Mesodermal cell (in vitro differentiated cells): ENCODE measurements at regions not wholly inside any gene's neighbourhood (a gene's known extent, or its start where the extent isn't known, plus 50 kb on each side); places are given as distances from the start of the nearest gene placed in this dataset.

Source experiments
- H3K27ac ChIP-seq: 2 replicates; pipeline ENCODE4 v1.7.0; 2013; ENCODE audit warnings: mild to moderate bottlenecking, low read depth, low read length, moderate library complexity; ENCODE audit not compliant: severe bottlenecking
- H3K36me3 ChIP-seq: 2 replicates; pipeline ENCODE4 v1.7.1; 2013; ENCODE audit warnings: mild to moderate bottlenecking, low read length, moderate library complexity; ENCODE audit not compliant: control insufficient read depth, insufficient read depth
- H3K4me1 ChIP-seq: one replicate; pipeline ENCODE4 v1.7.1; 2013; ENCODE audit warnings: mild to moderate bottlenecking, low read length; ENCODE audit not compliant: insufficient read depth, control insufficient read depth, poor library complexity, severe bottlenecking
- H3K4me3 ChIP-seq: 2 replicates; pipeline ENCODE4 v1.7.0; 2013; ENCODE audit warnings: low read length, control low read depth, mild to moderate bottlenecking; ENCODE audit not compliant: insufficient read depth, poor library complexity, severe bottlenecking; ENCODE audit errors: extremely low read depth
- H3K9me3 ChIP-seq: 2 replicates; pipeline ENCODE4 v1.7.1; 2013; ENCODE audit warnings: mild to moderate bottlenecking, low read length, moderate library complexity; ENCODE audit not compliant: control insufficient read depth
- WGBS, 2 experiments: methylation state at CpG; one replicate each; pipeline ENCODE4 v1.1.5; 2013; ENCODE audit warnings: missing lambda C conversion rate in 2 of 2; ENCODE audit not compliant: insufficient coverage in 2 of 2; 5-methylcytosine and 5-hydroxymethylcytosine counted together

- no peak overlapping the region for H3K4me3 ChIP-seq
- peaks cover 6% of the 10 kb centered on the region for H3K4me1 ChIP-seq
- no peaks in the 10 kb centered on the region for H3K36me3 ChIP-seq
- H3K9me3 ChIP-seq = no peaks in the 10 kb centered on the region
- no peak overlapping the region for H3K27ac ChIP-seq
- WGBS, 2 experiments = 100% methylated on average over 1 of the region's 2 CpGs; no CpG with 5 or more reads in 1 of the 2 experiments
These were observed 281.5 kb downstream of the PLPP3 start for GRCh38 chr1:56297904-56298303.

- Histone ChIP-seq H3K4me3 (no peak overlapping the region), H3K9me3 (no peaks in the 10 kb centered on the region), H3K27ac (no peak overlapping the region), H3K4me1 (peaks cover 3% of the 10 kb centered on the region), H3K36me3 (no peaks in the 10 kb centered on the region)
- WGBS, 2 experiments = no CpG with 5 or more reads among the region's 2 CpGs
These were observed 282.2 kb downstream of the PLPP3 start for GRCh38 chr1:56297208-56297607.

- Histone ChIP-seq H3K4me3 (no peak overlapping the region), H3K27ac (no peak overlapping the region), H3K4me1 (no peaks in the 10 kb centered on the region), H3K9me3 (no peaks in the 10 kb centered on the region), H3K36me3 (no peaks in the 10 kb centered on the region)
- WGBS, 2 experiments = 94 to 100% methylated on average over 3 to 4 of the region's 4 CpGs
These were observed 283.1 kb downstream of the PLPP3 start for GRCh38 chr1:56295949-56296929.

- no peaks in the 10 kb centered on the region for H3K4me1 ChIP-seq
- 77 to 80% methylated on average over 2 to 3 of the region's 5 CpGs for WGBS, 2 experiments
- H3K4me3 ChIP-seq = no peak overlapping the region
- H3K36me3 ChIP-seq = no peaks in the 10 kb centered on the region
- no peaks in the 10 kb centered on the region for H3K9me3 ChIP-seq
- H3K27ac ChIP-seq = no peak overlapping the region
These were observed 287.9 kb downstream of the PLPP3 start for GRCh38 chr1:56291374-56291919.

GRCh38 chr1:56289260-56289659 is 290.1 kb downstream of the PLPP3 start:
- WGBS, 2 experiments = no CpG with 5 or more reads among the region's 1 CpG
- Histone ChIP-seq H3K27ac (no peak overlapping the region), H3K4me3 (no peak overlapping the region), H3K9me3 (no peaks in the 10 kb centered on the region), H3K4me1 (no peaks in the 10 kb centered on the region), H3K36me3 (no peaks in the 10 kb centered on the region)

- H3K4me1 ChIP-seq = no peaks in the 10 kb centered on the region
- H3K9me3 ChIP-seq = no peaks in the 10 kb centered on the region
- H3K36me3 ChIP-seq = no peaks in the 10 kb centered on the region
- WGBS, 2 experiments = 89% methylated on average over 4 to 5 of the region's 5 CpGs
- H3K27ac ChIP-seq = no peak overlapping the region
- no peak overlapping the region for H3K4me3 ChIP-seq
These were observed 291.6 kb downstream of the PLPP3 start for GRCh38 chr1:56287721-56288120.

GRCh38 chr1:56286956-56287355 is 292.4 kb downstream of the PLPP3 start:
- H3K4me1 ChIP-seq = no peaks in the 10 kb centered on the region
- no peaks in the 10 kb centered on the region for H3K9me3 ChIP-seq
- no peak overlapping the region for H3K4me3 ChIP-seq
- WGBS, 2 experiments = 100% methylated on average over 1 of the region's 1 CpG
- no peak overlapping the region for H3K27ac ChIP-seq
- no peaks in the 10 kb centered on the region for H3K36me3 ChIP-seq

GRCh38 chr1:56286506-56286905 is 292.9 kb downstream of the PLPP3 start:
- Histone ChIP-seq H3K4me1 (no peaks in the 10 kb centered on the region), H3K27ac (no peak overlapping the region)

GRCh38 chr1:56285554-56286402 is 293.6 kb downstream of the PLPP3 start:
- 75 to 92% methylated on average over 2 to 4 of the region's 4 CpGs for WGBS, 2 experiments
- Histone ChIP-seq H3K27ac (no peak overlapping the region), H3K4me3 (no peak overlapping the region), H3K36me3 (no peaks in the 10 kb centered on the region), H3K9me3 (no peaks in the 10 kb centered on the region), H3K4me1 (no peaks in the 10 kb centered on the region)

More at GRCh38 chr1:56286506-56286905, 292.9 kb downstream of the PLPP3 start:
- Histone ChIP-seq H3K4me3 (no peak overlapping the region), H3K9me3 (no peaks in the 10 kb centered on the region), H3K36me3 (no peaks in the 10 kb centered on the region)

- no peaks in the 10 kb centered on the region for H3K4me1 ChIP-seq
- no peaks in the 10 kb centered on the region for H3K9me3 ChIP-seq
- no peaks in the 10 kb centered on the region for H3K36me3 ChIP-seq
- H3K27ac ChIP-seq = no peak overlapping the region
- 50 to 88% methylated on average over 1 to 3 of the region's 3 CpGs for WGBS, 2 experiments
- no peak overlapping the region for H3K4me3 ChIP-seq
These were observed 294.4 kb downstream of the PLPP3 start for GRCh38 chr1:56284928-56285327.
